ENCODE measurements at regions not wholly inside any gene's neighbourhood (a gene's known extent, or its start where the extent isn't known, plus 50 kb on each side); places are given as distances from the start of the nearest gene placed in this dataset.

- ChIA-PET POLR2A (no interaction called here), CTCF (no interaction called here)
- ATAC-seq (replicated peaks in 1 of 4) (no peak), DNase-seq (no peak)
- Mint-ChIP-seq H3K4me3 (no peak overlapping the region), H3K9me3 (peaks cover 8 to 11% (median 9%) of the 10 kb centered on the region in 3 donors), H3K4me1 (no peaks in the 10 kb centered on the region), H3K27ac (no peak overlapping the region), H3K27me3 (no peaks in the 10 kb centered on the region), H3K36me3 (no peaks in the 10 kb centered on the region)
- Histone ChIP-seq H3K27me3 (replicated peaks in 1 of 2; ENCODE audit: control insufficient read depth in 2 of 2, extremely low read depth in 1 of 2, insufficient read depth in 2 of 2, low read length in 1 of 2) (no peaks in the 10 kb centered on the region), H3K36me3 (ENCODE audit: control insufficient read depth in 2 of 2, extremely low read depth in 1 of 2, insufficient read depth in 1 of 2, low read length in 1 of 2) (no peaks in the 10 kb centered on the region), H3K4me1 (ENCODE audit: control insufficient read depth in 1 of 2, extremely low read depth in 1 of 2, insufficient read depth in 2 of 2, low read length in 2 of 2) (no peaks in the 10 kb centered on the region), H3K9me3 (no peaks in the 10 kb centered on the region), H3K4me3 (ENCODE audit: control insufficient read depth in 1 of 2, extremely low read depth in 1 of 2, low read length in 1 of 2) (no peak overlapping the region), H3K27ac (ENCODE audit: low read length) (no peak overlapping the region)
- WGBS (ENCODE audit: insufficient coverage) = 67% methylated on average over 1 of the region's 2 CpGs
Measured at GRCh38 chr11:91639359-91639758, 585.3 kb upstream of the FAT3 start.

GRCh38 chr11:91630916-91631673 lies 593.5 kb upstream of the FAT3 start:
- ATAC-seq (replicated peaks in 1 of 4) (no peak), DNase-seq (no peak)
- Mint-ChIP-seq H3K4me1 (no peaks in the 10 kb centered on the region), H3K27ac (no peak overlapping the region), H3K36me3 (no peaks in the 10 kb centered on the region), H3K27me3 (no peaks in the 10 kb centered on the region), H3K4me3 (no peak overlapping the region), H3K9me3 (peaks cover 0 to 12% (median 7%) of the 10 kb centered on the region in 3 donors)
- CTCF ChIA-PET = no interaction called here
- H3K27me3 ChIP-seq (replicated peaks in 1 of 2; ENCODE audit: control insufficient read depth in 2 of 2, extremely low read depth in 1 of 2, insufficient read depth in 2 of 2, low read length in 1 of 2) = no peaks in the 10 kb centered on the region
- POLR2A ChIA-PET = no interaction called here
- H3K9me3 ChIP-seq = no peaks in the 10 kb centered on the region
- WGBS (ENCODE audit: insufficient coverage) = 78% methylated on average over 1 of the region's 4 CpGs
- no peaks in the 10 kb centered on the region for H3K36me3 ChIP-seq (ENCODE audit: control insufficient read depth in 2 of 2, extremely low read depth in 1 of 2, insufficient read depth in 1 of 2, low read length in 1 of 2)
- H3K4me1 ChIP-seq (ENCODE audit: control insufficient read depth in 1 of 2, extremely low read depth in 1 of 2, insufficient read depth in 2 of 2, low read length in 2 of 2) = no peaks in the 10 kb centered on the region
- H3K27ac ChIP-seq (ENCODE audit: low read length) = no peak overlapping the region
- no peak overlapping the region for H3K4me3 ChIP-seq (ENCODE audit: control insufficient read depth in 1 of 2, extremely low read depth in 1 of 2, low read length in 1 of 2)

- Histone ChIP-seq H3K36me3 (ENCODE audit: control insufficient read depth in 2 of 2, extremely low read depth in 1 of 2, insufficient read depth in 1 of 2, low read length in 1 of 2) (no peaks in the 10 kb centered on the region), H3K4me1 (ENCODE audit: control insufficient read depth in 1 of 2, extremely low read depth in 1 of 2, insufficient read depth in 2 of 2, low read length in 2 of 2) (no peaks in the 10 kb centered on the region), H3K27me3 (replicated peaks in 1 of 2; ENCODE audit: control insufficient read depth in 2 of 2, extremely low read depth in 1 of 2, insufficient read depth in 2 of 2, low read length in 1 of 2) (no peaks in the 10 kb centered on the region), H3K9me3 (no peaks in the 10 kb centered on the region), H3K4me3 (ENCODE audit: control insufficient read depth in 1 of 2, extremely low read depth in 1 of 2, low read length in 1 of 2) (no peak overlapping the region), H3K27ac (ENCODE audit: low read length) (no peak overlapping the region)
- WGBS (ENCODE audit: insufficient coverage) = no CpG with 5 or more reads among the region's 1 CpG
- ATAC-seq (replicated peaks in 1 of 4) = no peak
- Mint-ChIP-seq H3K36me3 (no peaks in the 10 kb centered on the region), H3K4me3 (no peak overlapping the region), H3K27me3 (no peaks in the 10 kb centered on the region), H3K4me1 (no peaks in the 10 kb centered on the region), H3K27ac (no peak overlapping the region), H3K9me3 (peaks cover 14 to 20% (median 19%) of the 10 kb centered on the region in 3 donors)
- DNase-seq = no peak
- POLR2A ChIA-PET = no interaction called here
- CTCF ChIA-PET = no interaction called here
Measured at GRCh38 chr11:91625495-91625894, 599.1 kb upstream of the FAT3 start.

GRCh38 chr11:91624021-91624420 lies 600.6 kb upstream of the FAT3 start:
- ChIA-PET CTCF (no interaction called here), POLR2A (no interaction called here)
- peaks cover 15 to 23% (median 19%) of the 10 kb centered on the region in 3 donors for H3K9me3 Mint-ChIP-seq
- H3K27me3 Mint-ChIP-seq = no peaks in the 10 kb centered on the region
- no peaks in the 10 kb centered on the region for H3K4me1 Mint-ChIP-seq
- no peaks in the 10 kb centered on the region for H3K9me3 ChIP-seq
- H3K27ac Mint-ChIP-seq = no peak overlapping the region
- H3K4me3 ChIP-seq (ENCODE audit: control insufficient read depth in 1 of 2, extremely low read depth in 1 of 2, low read length in 1 of 2) = no peak overlapping the region
- DNase-seq = no peak
- no peak overlapping the region for H3K27ac ChIP-seq (ENCODE audit: low read length)
- no peak for ATAC-seq (replicated peaks in 1 of 4)
- no peaks in the 10 kb centered on the region for H3K36me3 ChIP-seq (ENCODE audit: control insufficient read depth in 2 of 2, extremely low read depth in 1 of 2, insufficient read depth in 1 of 2, low read length in 1 of 2)
- WGBS (ENCODE audit: insufficient coverage) = 80% methylated on average over 3 of the region's 5 CpGs
- no peaks in the 10 kb centered on the region for H3K4me1 ChIP-seq (ENCODE audit: control insufficient read depth in 1 of 2, extremely low read depth in 1 of 2, insufficient read depth in 2 of 2, low read length in 2 of 2)
- H3K27me3 ChIP-seq (replicated peaks in 1 of 2; ENCODE audit: control insufficient read depth in 2 of 2, extremely low read depth in 1 of 2, insufficient read depth in 2 of 2, low read length in 1 of 2) = no peaks in the 10 kb centered on the region
- no peak overlapping the region for H3K4me3 Mint-ChIP-seq
- no peaks in the 10 kb centered on the region for H3K36me3 Mint-ChIP-seq

GRCh38 chr11:91608677-91609076 lies 615.9 kb upstream of the FAT3 start:
- H3K4me1 Mint-ChIP-seq = no peaks in the 10 kb centered on the region
- Histone ChIP-seq H3K4me3 (ENCODE audit: control insufficient read depth in 1 of 2, extremely low read depth in 1 of 2, low read length in 1 of 2) (no peak overlapping the region), H3K27ac (ENCODE audit: low read length) (no peak overlapping the region), H3K27me3 (replicated peaks in 1 of 2; ENCODE audit: control insufficient read depth in 2 of 2, extremely low read depth in 1 of 2, insufficient read depth in 2 of 2, low read length in 1 of 2) (no peaks in the 10 kb centered on the region), H3K4me1 (ENCODE audit: control insufficient read depth in 1 of 2, extremely low read depth in 1 of 2, insufficient read depth in 2 of 2, low read length in 2 of 2) (no peaks in the 10 kb centered on the region), H3K9me3 (no peaks in the 10 kb centered on the region), H3K36me3 (ENCODE audit: control insufficient read depth in 2 of 2, extremely low read depth in 1 of 2, insufficient read depth in 1 of 2, low read length in 1 of 2) (no peaks in the 10 kb centered on the region)
- H3K4me3 Mint-ChIP-seq = no peak overlapping the region
- peaks cover 7 to 23% (median 15%) of the 10 kb centered on the region in 3 donors for H3K9me3 Mint-ChIP-seq
- no peak overlapping the region for H3K27ac Mint-ChIP-seq
- 60% methylated on average over 1 of the region's 3 CpGs for WGBS (ENCODE audit: insufficient coverage)
- ChIA-PET POLR2A (no interaction called here), CTCF (no interaction called here)
- H3K36me3 Mint-ChIP-seq = no peaks in the 10 kb centered on the region
- ATAC-seq (replicated peaks in 1 of 4) (no peak), DNase-seq (no peak)
- no peaks in the 10 kb centered on the region for H3K27me3 Mint-ChIP-seq

- no peak for DNase-seq
- H3K9me3 Mint-ChIP-seq = peaks cover 28 to 36% (median 35%) of the 10 kb centered on the region in 3 donors
- Histone ChIP-seq H3K9me3 (no peaks in the 10 kb centered on the region), H3K36me3 (ENCODE audit: control insufficient read depth in 2 of 2, extremely low read depth in 1 of 2, insufficient read depth in 1 of 2, low read length in 1 of 2) (no peaks in the 10 kb centered on the region), H3K27me3 (replicated peaks in 1 of 2; ENCODE audit: control insufficient read depth in 2 of 2, extremely low read depth in 1 of 2, insufficient read depth in 2 of 2, low read length in 1 of 2) (no peaks in the 10 kb centered on the region), H3K27ac (ENCODE audit: low read length) (no peak overlapping the region), H3K4me1 (ENCODE audit: control insufficient read depth in 1 of 2, extremely low read depth in 1 of 2, insufficient read depth in 2 of 2, low read length in 2 of 2) (no peaks in the 10 kb centered on the region), H3K4me3 (ENCODE audit: control insufficient read depth in 1 of 2, extremely low read depth in 1 of 2, low read length in 1 of 2) (no peak overlapping the region)
- no CpG with 5 or more reads among the region's 1 CpG for WGBS (ENCODE audit: insufficient coverage)
- ChIA-PET POLR2A (no interaction called here), CTCF (no interaction called here)
- H3K27me3 Mint-ChIP-seq = no peaks in the 10 kb centered on the region
- H3K36me3 Mint-ChIP-seq = no peaks in the 10 kb centered on the region
- H3K4me1 Mint-ChIP-seq = no peaks in the 10 kb centered on the region
- H3K4me3 Mint-ChIP-seq = no peak overlapping the region
- no peak for ATAC-seq (replicated peaks in 1 of 4)
- H3K27ac Mint-ChIP-seq = no peak overlapping the region
Measured at GRCh38 chr11:91596111-91596510, 628.5 kb upstream of the FAT3 start.

- Mint-ChIP-seq H3K36me3 (no peaks in the 10 kb centered on the region), H3K9me3 (peaks cover 37 to 40% (median 38%) of the 10 kb centered on the region in 3 donors), H3K27ac (no peak overlapping the region), H3K27me3 (no peaks in the 10 kb centered on the region), H3K4me3 (no peak overlapping the region), H3K4me1 (no peaks in the 10 kb centered on the region)
- ChIA-PET CTCF (no interaction called here), POLR2A (no interaction called here)
- 71% methylated on average over 1 of the region's 1 CpG for WGBS (ENCODE audit: insufficient coverage)
- H3K4me1 ChIP-seq (ENCODE audit: control insufficient read depth in 1 of 2, extremely low read depth in 1 of 2, insufficient read depth in 2 of 2, low read length in 2 of 2) = no peaks in the 10 kb centered on the region
- ATAC-seq (replicated peaks in 1 of 4) (no peak), DNase-seq (no peak)
- H3K27me3 ChIP-seq (replicated peaks in 1 of 2; ENCODE audit: control insufficient read depth in 2 of 2, extremely low read depth in 1 of 2, insufficient read depth in 2 of 2, low read length in 1 of 2) = no peaks in the 10 kb centered on the region
- no peak overlapping the region for H3K4me3 ChIP-seq (ENCODE audit: control insufficient read depth in 1 of 2, extremely low read depth in 1 of 2, low read length in 1 of 2)
- H3K9me3 ChIP-seq = no peaks in the 10 kb centered on the region
- no peak overlapping the region for H3K27ac ChIP-seq (ENCODE audit: low read length)
- H3K36me3 ChIP-seq (ENCODE audit: control insufficient read depth in 2 of 2, extremely low read depth in 1 of 2, insufficient read depth in 1 of 2, low read length in 1 of 2) = no peaks in the 10 kb centered on the region
Measured at GRCh38 chr11:91591021-91591420, 633.6 kb upstream of the FAT3 start.
